HG02943 (cell line): ENCODE measurements at regions not wholly inside any gene's neighbourhood (a gene's known extent, or its start where the extent isn't known, plus 50 kb on each side); places are given as distances from the start of the nearest gene placed in this dataset.

Experiments
- ATAC-seq: cut with Tn5 transposase; IDR thresholded peaks from one replicate; pipeline ENCODE4 v1.9.1; 2021; ENCODE audit warnings: mild to moderate bottlenecking, low read depth, moderate library complexity; ENCODE audit not compliant: unreplicated experiment

DNA sequence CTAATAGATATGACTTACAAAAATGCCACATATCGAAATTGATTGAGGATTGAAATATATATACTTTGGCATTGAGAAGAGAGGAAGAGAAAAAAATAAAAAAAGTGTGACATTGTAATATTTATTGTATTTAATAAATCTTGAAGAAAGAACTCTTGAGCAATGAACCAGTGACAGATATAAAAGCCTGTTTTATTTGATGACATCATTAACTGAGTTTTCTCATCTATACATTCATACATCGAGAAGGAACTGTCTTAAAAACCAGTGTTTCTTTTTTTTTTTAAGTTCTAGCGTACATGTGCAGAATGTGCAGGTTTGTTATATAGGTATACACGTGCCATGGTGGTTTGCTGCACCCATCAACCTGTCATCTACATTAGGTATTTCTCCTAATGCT is 368.2 kb downstream of the SNAPC1 start:
- ATAC-seq: no peak

DNA sequence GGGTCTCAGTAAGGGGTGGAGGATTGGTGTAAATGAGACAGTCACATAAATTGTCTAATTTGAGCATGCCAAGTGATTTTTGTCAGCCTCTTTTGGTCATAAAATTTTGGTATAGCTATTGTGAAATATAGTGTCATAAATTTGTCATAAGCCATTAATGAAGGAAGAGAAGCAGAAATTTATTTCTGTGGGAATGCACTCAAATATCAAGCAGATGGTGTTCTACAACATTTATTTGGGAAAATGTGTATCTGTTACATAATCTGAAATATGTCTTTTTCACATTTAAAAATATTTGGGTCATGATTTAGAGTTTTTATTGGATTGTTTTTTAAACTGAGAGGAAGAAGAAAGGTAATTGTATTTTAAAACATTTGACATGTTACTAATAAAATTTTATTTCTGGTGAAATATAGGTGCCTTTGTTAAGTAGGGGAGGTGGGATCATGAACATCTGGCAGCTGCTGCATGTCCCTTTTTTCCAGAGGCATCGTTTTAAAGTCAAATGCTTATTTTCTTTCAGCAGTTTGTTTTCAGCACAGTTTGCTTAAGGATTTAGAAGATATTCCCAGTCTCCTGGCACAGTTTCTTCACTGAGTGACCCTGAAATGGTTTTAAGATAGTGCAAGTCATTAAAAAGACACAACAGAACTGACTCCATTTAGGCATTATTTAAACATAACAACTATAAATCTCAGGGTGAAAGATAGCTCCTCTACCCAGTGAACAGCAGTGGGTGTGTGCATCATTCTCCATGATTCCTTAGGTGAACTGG is 371.7 kb downstream of the SNAPC1 start:
- no peak for ATAC-seq

DNA sequence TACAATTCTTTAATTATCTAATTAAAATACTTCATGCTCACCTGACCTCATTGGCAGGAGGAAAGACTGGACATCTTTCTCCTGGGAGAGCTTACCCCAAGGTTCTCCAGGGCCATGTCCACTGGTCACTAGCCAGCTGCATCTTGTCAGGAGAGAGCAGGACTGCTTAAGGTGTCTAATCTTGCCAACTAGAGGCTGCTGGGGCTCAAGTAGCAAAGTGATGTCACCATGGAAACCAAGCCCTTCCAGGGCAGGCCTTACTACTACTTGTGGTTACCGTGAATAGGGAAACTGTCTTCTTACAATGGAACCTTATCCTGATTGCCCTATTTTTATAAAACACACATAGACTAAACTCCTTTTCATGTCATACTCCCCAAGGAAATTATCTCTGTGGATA is 376.4 kb downstream of the SNAPC1 start:
- no peak for ATAC-seq

DNA sequence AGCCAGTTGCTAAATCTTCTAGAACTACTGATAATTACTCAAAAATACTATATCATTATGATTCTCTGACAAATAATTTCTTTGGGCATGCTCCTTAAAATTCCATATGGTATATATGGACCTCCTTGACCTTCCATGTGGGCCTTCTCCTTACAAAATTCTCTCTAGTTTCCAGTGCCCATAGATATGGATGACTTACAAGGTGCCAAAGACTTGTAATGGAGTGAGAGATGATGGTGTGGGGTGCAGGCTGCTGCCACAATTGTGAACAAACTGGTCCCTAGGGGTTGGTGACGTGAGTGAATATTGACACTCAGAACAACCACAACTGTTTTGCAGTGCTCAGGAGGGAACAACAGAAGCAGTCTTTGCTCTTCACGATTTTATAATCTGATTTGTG is 378.9 kb downstream of the SNAPC1 start:
- no peak for ATAC-seq

DNA sequence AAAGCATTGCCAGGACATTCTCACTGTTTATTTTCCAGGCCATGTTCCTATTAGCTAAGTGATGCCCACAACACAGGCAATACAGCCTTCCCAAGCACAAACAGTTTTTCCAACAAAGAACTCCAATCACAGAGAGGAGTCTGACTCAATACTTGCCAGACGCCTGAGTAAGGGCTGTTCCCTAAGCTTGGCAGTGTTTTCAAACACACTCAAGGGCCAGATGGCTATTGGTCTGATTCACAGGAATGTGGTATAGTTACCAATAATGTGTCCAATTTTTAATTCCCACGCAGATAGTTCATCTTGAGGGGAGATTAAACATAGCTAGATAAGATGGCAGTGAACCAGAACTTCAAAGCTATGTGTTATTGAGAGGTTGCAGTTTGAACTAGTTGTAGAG is 381.0 kb downstream of the SNAPC1 start:
- ATAC-seq: no peak

DNA sequence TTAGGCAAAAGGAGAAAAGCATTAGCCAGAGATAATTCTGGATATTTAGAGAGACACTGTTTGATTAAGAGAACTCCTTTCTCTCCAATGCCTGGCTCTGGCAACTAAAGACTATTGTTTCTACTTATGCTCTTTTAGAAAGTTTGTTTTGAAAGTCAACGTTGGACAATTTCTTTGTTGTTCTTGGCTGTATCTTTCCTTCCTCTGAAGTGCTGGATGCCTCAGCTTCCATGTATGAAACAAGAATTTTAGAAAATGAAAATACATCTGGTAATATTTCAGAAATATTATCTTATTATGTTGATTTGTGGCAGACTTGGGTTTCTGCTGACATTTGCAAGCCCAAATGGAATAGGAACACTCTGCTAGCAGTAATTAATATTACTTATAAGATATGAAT is 382.6 kb downstream of the SNAPC1 start:
- ATAC-seq: no peak

DNA sequence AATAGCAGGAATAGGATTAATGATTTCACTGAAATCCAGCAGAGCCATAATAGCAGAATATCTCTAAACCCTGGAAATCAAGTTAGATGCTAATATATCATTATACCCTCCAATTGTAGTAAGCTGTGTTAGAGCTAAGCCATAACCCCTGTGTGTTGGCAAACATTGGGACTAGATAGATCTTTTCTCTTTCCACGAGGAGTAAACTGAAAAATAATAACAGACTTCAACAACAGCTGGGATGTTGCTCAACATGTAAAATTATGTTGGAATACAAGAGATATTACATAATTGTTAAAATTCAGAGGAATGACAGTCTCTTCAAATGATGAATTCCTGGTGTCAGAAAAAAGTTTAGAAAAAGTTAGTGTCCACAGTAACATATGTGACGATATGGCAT is 383.8 kb downstream of the SNAPC1 start:
- no peak for ATAC-seq

DNA sequence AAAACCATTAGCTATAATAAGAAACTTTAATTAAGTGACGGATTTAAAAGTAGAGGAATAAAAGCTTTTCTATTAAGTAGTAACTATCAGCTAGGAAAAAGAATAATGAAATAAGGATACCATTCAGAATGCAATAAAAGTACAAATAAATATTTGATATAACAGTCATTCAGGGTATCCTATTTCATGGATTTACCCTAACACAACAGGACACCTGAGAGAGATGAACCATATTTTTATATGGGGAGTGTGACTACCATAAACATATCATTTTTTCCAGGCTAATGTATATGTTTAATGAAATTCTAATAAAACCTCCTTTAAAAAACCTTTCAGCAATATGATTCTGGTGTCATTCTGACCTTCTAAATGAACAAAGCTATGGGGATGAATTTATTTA is 393.8 kb downstream of the SNAPC1 start:
- no peak for ATAC-seq

DNA sequence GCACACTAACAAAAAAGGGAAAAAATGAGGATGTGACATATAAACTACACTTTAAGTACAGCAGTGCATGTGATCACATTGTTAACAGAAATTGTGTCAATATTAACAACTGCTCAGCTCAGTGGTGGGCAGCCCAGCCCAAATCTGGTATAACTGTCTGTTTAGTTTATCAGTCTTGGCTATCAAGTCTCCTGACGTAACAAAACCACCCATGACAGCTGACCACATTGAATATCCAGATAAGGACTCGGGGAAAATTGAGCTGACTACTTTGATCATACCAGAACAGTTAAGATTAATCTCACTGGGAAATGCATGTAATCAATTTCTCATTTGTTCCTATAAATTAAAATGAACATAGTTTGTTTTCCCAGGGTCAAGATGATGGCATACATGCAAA is 396.6 kb downstream of the SNAPC1 start:
- no peak for ATAC-seq

DNA sequence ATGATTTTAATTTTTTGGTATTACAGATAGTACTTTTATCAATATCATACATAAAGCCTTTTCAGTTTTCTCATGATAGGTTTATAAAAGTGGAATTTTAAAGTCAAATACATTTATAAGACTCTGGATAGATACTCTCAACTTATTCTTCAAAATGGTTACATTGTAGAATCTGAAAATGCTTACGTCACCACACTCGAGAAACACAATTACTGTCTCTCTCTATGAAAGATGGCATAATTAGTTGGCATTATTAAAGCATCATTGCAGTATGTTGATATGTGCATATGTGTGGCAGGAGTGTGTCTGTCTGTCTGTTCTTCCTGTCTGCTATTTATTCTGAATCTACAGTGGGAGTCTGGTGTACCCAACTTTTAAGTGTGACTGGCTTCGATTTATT is 397.1 kb downstream of the SNAPC1 start:
- no peak for ATAC-seq

DNA sequence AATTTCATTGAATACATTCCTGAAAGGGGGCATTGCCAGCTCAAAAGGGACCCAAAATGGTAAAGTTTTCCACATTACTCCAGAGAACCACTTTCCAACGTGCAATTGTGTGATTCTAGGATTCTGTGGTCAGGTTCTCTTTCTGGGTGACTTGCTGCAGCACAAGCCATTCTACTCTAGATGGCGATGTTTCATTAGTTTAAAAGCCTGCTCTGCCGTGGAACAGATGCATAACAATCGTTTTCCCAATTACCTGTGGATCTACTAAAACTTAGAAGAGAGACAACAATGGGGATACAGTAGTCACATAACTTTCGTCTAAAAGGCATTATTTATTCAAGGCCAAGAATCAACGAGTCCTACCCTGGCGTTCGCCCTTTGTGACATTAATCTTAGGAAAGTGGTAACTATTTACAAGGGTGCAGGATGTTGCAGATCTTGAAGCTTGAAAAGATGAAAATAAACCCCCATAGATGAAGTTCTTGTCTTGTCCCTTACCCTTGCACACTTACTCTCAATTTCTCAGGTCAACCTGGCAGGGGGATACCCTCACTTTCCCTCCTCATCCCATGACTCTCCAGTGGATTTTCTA is 400.9 kb downstream of the SNAPC1 start:
- ATAC-seq: no peak

DNA sequence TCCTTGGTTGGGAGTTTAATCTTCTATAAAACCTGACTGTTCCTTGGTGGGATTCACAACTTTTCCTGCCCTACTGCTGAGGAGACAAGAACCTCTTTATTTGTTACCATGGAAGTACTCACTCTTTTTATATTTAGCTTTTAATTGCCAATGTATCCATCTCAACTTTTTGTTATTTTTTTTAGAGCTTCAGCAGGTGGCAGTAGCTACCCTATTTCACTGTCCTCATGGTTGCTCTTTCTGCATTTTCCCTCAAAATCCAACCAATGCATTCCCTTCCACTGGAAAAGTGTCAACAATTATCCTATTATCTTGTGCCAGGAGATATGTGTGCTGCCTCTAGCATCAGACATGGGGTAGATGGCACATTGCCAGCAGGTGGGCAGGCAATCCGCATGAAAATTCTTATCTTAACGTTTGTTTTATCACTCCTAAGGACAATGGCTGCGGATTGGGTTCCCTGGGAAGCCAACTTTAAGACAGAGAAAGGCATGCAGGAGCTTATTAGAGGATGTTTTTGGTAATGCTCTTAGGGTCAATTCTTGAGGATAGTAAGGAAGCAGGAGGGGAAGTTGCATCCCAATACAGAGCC is 406.4 kb downstream of the SNAPC1 start:
- no peak for ATAC-seq

DNA sequence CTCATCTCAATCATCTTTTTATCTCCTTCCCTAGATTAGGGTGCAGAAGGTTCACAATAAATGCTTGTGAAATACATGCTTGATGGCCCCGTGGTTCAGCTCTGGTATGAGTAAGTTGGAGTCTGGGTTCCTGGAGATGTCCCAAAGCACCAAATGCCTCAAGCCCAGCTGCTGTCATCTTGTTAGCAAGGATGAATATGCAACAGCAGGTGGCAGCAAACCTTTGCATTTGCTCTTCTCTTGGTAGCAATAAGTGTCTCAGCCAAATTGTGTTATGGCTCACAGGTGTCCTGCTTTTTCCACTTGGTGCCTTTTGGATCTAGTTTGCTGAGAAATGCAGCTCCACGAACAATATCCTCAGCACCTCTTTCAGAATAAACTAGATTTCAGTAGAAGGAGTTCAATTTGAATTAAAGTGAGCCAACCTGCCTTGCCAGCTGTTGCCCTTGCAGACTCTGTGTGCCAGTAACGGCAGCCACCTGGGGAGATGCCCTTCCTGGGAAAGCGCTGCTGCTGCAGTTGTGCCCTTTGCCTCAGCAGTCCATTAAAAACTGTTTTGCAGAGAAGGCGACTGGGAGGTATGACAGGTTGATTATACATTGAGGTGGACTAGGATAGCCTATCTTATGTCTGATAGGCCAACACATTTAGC is 417.3 kb downstream of the SNAPC1 start:
- ATAC-seq: peak; percentile 65

DNA sequence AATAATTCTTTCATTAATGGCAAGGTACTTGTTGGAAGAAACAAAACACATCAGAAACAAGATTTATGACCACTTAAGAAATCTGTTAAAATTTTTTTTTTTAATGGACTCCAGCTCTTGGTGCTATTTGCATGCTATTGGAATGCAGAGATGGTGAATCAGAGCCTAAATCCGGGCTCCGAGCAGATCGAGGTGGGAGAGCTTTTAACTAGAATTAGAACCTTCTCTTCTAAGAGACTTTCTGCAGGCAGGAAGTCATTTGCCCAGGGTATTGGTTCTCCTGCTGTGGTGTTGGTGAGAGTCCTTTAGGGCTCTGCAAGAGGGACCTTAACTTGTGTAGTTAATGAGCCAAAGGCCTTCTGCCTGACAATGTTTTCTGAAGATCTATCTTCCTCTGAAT is 419.4 kb downstream of the SNAPC1 start:
- no peak for ATAC-seq

DNA sequence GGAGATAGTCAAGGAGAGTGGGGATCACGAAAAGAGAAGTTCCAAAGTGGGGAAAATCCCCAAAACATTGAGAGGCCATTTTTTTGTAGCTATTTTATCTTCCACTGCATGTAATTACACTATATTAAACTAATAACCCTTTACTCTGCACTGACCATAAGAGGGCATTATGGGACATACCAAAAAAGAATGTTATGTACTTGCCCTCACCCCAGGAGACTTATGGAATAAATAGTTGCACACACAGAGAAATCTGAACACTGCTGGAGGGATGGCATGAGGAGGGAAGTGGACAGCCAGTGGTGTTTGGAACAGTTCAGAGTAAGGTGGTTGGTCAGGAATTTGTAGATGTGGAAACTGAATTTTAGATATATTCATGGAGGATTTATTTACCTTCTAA is 422.9 kb downstream of the SNAPC1 start:
- no peak for ATAC-seq

DNA sequence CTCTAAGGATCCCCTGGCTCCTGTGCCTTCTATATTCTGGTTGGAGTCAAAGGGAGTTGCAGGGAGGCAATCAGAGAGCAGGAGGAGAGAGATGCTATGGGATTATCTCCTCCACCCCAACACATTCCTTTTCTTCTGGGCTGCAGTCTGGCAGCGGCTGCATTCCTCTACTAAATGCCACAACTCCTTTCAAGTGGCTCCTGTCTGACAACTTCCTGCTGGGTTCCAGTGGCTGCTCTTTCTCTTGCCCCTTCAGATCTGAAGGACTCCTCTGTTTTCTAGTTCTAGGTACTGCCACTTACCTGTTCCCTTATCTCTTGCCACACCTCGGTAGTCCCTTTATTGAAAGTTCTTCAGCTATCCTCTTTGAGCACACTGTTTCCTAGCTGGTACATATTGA is 425.0 kb downstream of the SNAPC1 start:
- ATAC-seq: no peak

DNA sequence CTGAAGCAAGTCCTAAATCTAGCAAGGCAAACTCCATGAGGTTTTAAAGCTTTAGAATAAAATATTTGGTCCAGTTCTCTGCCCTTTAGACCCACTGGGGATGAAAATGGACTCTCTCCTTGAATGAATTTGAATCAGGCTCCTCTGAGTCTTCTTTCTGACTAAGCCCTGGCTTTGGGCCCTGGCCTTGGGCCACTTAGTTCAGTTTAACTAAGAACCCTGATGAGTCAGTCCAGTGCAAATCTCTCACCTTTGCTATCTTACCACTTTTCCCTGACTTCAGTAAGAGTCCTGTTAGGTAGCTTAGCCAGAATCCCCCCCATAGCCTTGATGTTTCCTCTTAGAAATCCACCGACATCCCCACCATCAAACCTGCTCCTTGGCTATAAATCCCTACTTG is 427.5 kb downstream of the SNAPC1 start:
- ATAC-seq: no peak

DNA sequence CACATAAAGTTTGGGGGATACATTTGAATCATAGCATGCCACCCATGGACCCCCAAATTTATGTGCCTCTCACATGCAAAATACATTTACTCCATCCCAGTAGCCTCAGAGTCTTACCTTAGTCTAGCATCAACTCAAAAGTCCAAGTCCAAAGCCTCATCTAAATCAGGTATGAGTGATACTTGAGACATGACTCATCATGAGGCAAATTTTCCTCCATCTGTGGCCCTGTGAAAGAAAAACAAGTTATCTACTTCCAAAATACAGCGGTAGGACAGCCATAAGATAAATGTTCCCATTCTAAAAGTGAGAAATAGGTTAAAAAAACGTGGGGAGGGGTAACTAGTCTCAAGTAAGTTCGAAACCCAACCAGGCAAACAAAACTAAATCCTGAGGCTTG is 444.2 kb downstream of the SNAPC1 start:
- ATAC-seq: no peak

DNA sequence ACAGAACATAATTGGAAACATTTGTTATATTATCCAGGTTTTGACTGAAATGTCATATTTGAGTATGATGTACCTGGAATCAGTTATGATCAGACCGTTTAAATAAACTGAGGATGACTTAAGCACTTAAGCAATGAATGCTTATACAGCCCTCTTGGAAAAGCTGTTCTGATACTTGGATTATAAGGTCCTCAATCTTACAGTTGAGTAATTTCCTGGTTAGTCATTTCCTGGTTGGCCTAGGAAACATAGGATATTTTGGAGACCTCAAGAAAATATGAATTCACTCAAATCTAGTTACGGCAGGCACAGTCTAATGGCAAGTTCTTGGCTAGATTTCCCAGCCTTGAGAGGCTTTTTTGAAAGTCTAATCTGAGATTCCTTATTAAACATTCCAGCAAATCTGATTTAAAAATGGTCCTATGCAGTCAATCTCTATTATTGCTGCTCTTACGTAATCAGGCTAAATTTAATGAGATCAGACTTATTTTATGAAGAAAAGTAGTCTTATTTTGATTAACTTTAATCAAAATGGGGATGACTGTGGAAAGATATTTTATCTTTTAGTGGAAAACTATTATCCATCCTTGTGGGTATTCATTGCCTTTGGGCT is 447.2 kb downstream of the SNAPC1 start:
- ATAC-seq: no peak

DNA sequence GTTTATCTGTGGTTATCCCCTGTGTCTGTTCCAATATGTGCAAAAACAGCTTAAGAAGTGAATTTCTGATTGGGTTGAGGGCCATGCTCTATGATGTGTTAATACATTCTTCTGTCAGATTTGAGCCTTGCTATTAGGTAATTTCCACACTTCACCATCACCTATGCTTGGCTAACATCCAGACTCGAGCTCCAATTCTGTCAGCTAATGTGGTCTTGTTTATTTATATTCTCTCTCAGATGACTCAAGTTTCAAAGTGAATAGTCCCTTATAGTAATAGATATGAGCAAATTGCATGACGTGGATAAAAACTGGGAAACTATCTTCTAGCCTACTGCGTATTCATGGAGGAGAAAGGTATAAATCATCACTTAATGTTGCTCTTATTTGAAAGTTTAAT is 451.3 kb downstream of the SNAPC1 start:
- no peak for ATAC-seq

DNA sequence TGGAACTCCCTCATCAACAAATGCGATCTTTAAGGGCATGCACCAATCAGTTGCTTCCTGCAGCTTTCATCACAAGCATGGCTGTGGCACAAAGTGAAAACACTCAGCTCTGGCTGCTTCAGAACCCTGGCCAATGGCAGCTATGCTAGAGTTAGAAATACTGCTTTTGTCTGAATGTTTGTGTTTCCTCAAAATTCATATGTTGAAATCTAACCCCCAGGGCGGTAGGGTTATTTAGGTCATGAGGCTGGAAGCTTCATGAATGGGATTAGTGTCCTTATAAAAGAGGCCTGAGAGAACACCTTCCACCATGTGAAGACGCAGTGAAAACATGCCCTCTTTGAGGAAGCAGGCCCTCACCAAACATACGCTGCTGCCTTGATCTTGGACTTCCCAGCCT is 453.9 kb downstream of the SNAPC1 start:
- ATAC-seq: no peak
